Neural cell (in vitro differentiated cells): ENCODE measurements at regions not wholly inside any gene's neighbourhood (a gene's known extent, or its start where the extent isn't known, plus 50 kb on each side); places are given as distances from the start of the nearest gene placed in this dataset.

Experiments used
- H2AFZ ChIP-seq: fragments of 200-600, 300-800 bp; sonication (generic), shearing (Covaris generic); 2 replicates; pipeline ENCODE4 v1.6.0; 2014; ENCODE audit warnings: low read depth, mild to moderate bottlenecking, antibody characterized with exemption, low read length, moderate library complexity
- H3F3A ChIP-seq: fragments of 200-600 bp; shearing (Covaris generic); 2 replicates; pipeline ENCODE4 v1.6.1; 2016; ENCODE audit warnings: mild to moderate bottlenecking, moderate library complexity, mixed read lengths, antibody characterized with exemption, low read length; ENCODE audit not compliant: insufficient read depth, poor library complexity, severe bottlenecking
- H3K27ac ChIP-seq: fragments of 200-600, 300-800 bp; sonication (generic), shearing (Covaris generic); 2 replicates; pipeline ENCODE4 v1.5.1; 2014; ENCODE audit warnings: mild to moderate bottlenecking, low read length, moderate library complexity
- H3K27me3 ChIP-seq: fragments of 300-800, 200-600 bp; sonication (generic), shearing (Covaris generic); 2 replicates; pipeline ENCODE4 v1.6.0; 2014; ENCODE audit warnings: mild to moderate bottlenecking, low read depth, low read length, moderate library complexity; ENCODE audit not compliant: insufficient read depth
- H3K36me3 ChIP-seq: fragments of 300-800, 200-600 bp; sonication (generic), shearing (Covaris generic); 2 replicates; pipeline ENCODE4 v1.5.1; 2014; ENCODE audit warnings: mild to moderate bottlenecking, antibody characterized with exemption, low read length, moderate library complexity; ENCODE audit not compliant: insufficient read depth
- H3K4me2 ChIP-seq: fragments of 300-800, 200-600 bp; sonication (generic), shearing (Covaris generic); 2 replicates; pipeline ENCODE4 v1.6.0; 2014; ENCODE audit warnings: mild to moderate bottlenecking, low read length
- H3K4me3 ChIP-seq: fragments of 300-800, 200-600 bp; sonication (generic), shearing (Covaris generic); 2 replicates; pipeline ENCODE4 v1.5.1; 2014; ENCODE audit warnings: mild to moderate bottlenecking, low read length, moderate library complexity
- H3K79me2 ChIP-seq: fragments of 200-600 bp; shearing (Covaris generic); replicated peaks from 2 replicates; pipeline ENCODE4 v1.6.0; 2014; ENCODE audit warnings: mild to moderate bottlenecking, low read length, moderate library complexity; ENCODE audit not compliant: insufficient read depth
- H3K9ac ChIP-seq: fragments of 300-800, 200-600 bp; sonication (generic), shearing (Covaris generic); 2 replicates; pipeline ENCODE4 v1.6.1; 2016; ENCODE audit warnings: mild to moderate bottlenecking, low read length, mixed read lengths
- H3K9me2 ChIP-seq: fragments of 200-600 bp; shearing (Covaris generic); 2 replicates; pipeline ENCODE4 v1.6.1; 2016; ENCODE audit warnings: mild to moderate bottlenecking, low read length, mixed read lengths; ENCODE audit not compliant: insufficient read depth
- H3K9me3 ChIP-seq: fragments of 200-600, 300-800 bp; sonication (generic), shearing (Covaris generic); 2 replicates; pipeline ENCODE4 v1.6.1; 2016; ENCODE audit warnings: mild to moderate bottlenecking, mixed run types, low read length, moderate library complexity, mixed read lengths
- H4K20me1 ChIP-seq: fragments of 200-600 bp; shearing (Covaris generic); 2 replicates; pipeline ENCODE4 v1.6.1; 2016; ENCODE audit warnings: mild to moderate bottlenecking, mixed run types; ENCODE audit not compliant: insufficient read depth
- EP300 ChIP-seq: fragments of 450-650 bp; conservative IDR thresholded peaks from 2 replicates; pipeline ENCODE4 v1.6.1; 2014; ENCODE audit warnings: antibody characterized with exemption, mild to moderate bottlenecking, moderate library complexity; ENCODE audit not compliant: poor library complexity, severe bottlenecking
- EZH2 ChIP-seq: fragments of 200-600, 300-800 bp; shearing (Covaris generic), sonication (generic); IDR thresholded peaks from 2 replicates; pipeline ENCODE4 v1.6.1; 2014; ENCODE audit warnings: antibody characterized with exemption, low read length, borderline replicate concordance, mild to moderate bottlenecking; ENCODE audit not compliant: insufficient read depth, poor library complexity, severe bottlenecking
- MXI1 ChIP-seq: fragments of 450-650 bp; conservative IDR thresholded peaks from 2 replicates; pipeline ENCODE4 v1.6.1; 2014; ENCODE audit warnings: antibody characterized with exemption, mild to moderate bottlenecking; ENCODE audit not compliant: poor library complexity, severe bottlenecking
- POLR2AphosphoS5 ChIP-seq: IDR thresholded peaks from 2 replicates; pipeline ENCODE4 v1.6.1; 2012
- RAD21 ChIP-seq: fragments of 450-650 bp; conservative IDR thresholded peaks from 2 replicates; pipeline ENCODE4 v1.6.1; 2014; ENCODE audit warnings: antibody characterized with exemption, mild to moderate bottlenecking, moderate library complexity
- SMC3 ChIP-seq: fragments of 450-650 bp; conservative IDR thresholded peaks from 2 replicates; pipeline ENCODE4 v1.6.1; 2014; ENCODE audit warnings: antibody characterized with exemption, mild to moderate bottlenecking, moderate library complexity; ENCODE audit not compliant: poor library complexity
- TAF1 ChIP-seq: IDR thresholded peaks from 2 replicates; pipeline ENCODE4 v1.6.1; 2012; ENCODE audit warnings: low read depth
- TF ChIP-seq, protein P1 (sequence below): IDR thresholded peaks from 2 replicates; pipeline ENCODE4 v1.6.1; 2012; ENCODE audit warnings: borderline replicate concordance
- TF ChIP-seq, protein P2 (sequence below): fragments of 450-650 bp; IDR thresholded peaks from 2 replicates; pipeline ENCODE4 v1.5.1; 2014; ENCODE audit warnings: antibody characterized with exemption, mild to moderate bottlenecking, moderate library complexity; ENCODE audit not compliant: poor library complexity, severe bottlenecking

DNA sequence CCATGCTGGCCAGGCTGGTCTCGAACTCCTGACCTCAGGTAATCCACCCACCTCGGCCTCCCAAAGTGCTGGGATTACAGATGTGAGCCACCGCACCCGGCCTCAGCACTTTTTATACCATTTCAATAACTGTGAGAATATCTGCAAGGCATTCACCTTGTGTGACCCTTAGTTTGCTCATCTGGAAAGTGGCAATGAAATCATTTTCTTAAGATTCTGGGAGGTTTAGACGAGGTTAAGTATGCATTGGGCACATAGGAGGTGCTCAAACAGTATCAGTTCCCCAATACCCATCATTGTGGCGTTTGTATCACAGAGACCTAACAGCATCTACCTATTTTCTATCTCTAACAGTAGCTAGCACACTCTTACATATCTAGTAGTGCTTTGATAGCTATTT is 481.9 kb upstream of the ERCC4 start:
- no peak overlapping the region for H3K9ac ChIP-seq
- no peak overlapping the region for H2AFZ ChIP-seq
- TF ChIP-seq, protein P1, sequence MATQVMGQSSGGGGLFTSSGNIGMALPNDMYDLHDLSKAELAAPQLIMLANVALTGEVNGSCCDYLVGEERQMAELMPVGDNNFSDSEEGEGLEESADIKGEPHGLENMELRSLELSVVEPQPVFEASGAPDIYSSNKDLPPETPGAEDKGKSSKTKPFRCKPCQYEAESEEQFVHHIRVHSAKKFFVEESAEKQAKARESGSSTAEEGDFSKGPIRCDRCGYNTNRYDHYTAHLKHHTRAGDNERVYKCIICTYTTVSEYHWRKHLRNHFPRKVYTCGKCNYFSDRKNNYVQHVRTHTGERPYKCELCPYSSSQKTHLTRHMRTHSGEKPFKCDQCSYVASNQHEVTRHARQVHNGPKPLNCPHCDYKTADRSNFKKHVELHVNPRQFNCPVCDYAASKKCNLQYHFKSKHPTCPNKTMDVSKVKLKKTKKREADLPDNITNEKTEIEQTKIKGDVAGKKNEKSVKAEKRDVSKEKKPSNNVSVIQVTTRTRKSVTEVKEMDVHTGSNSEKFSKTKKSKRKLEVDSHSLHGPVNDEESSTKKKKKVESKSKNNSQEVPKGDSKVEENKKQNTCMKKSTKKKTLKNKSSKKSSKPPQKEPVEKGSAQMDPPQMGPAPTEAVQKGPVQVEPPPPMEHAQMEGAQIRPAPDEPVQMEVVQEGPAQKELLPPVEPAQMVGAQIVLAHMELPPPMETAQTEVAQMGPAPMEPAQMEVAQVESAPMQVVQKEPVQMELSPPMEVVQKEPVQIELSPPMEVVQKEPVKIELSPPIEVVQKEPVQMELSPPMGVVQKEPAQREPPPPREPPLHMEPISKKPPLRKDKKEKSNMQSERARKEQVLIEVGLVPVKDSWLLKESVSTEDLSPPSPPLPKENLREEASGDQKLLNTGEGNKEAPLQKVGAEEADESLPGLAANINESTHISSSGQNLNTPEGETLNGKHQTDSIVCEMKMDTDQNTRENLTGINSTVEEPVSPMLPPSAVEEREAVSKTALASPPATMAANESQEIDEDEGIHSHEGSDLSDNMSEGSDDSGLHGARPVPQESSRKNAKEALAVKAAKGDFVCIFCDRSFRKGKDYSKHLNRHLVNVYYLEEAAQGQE: no peak
- TF ChIP-seq EZH2 (no peak), SMC3 (no peak), RAD21 (no peak), TAF1 (no peak)
- TF ChIP-seq, protein P2, sequence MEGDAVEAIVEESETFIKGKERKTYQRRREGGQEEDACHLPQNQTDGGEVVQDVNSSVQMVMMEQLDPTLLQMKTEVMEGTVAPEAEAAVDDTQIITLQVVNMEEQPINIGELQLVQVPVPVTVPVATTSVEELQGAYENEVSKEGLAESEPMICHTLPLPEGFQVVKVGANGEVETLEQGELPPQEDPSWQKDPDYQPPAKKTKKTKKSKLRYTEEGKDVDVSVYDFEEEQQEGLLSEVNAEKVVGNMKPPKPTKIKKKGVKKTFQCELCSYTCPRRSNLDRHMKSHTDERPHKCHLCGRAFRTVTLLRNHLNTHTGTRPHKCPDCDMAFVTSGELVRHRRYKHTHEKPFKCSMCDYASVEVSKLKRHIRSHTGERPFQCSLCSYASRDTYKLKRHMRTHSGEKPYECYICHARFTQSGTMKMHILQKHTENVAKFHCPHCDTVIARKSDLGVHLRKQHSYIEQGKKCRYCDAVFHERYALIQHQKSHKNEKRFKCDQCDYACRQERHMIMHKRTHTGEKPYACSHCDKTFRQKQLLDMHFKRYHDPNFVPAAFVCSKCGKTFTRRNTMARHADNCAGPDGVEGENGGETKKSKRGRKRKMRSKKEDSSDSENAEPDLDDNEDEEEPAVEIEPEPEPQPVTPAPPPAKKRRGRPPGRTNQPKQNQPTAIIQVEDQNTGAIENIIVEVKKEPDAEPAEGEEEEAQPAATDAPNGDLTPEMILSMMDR: no peak
- H3K36me3 ChIP-seq: no peaks in the 10 kb centered on the region
- no peak overlapping the region for H3K27ac ChIP-seq
- H3K79me2 ChIP-seq: no peaks in the 10 kb centered on the region
- H3K4me3 ChIP-seq: no peak overlapping the region
- H3F3A ChIP-seq: no peaks in the 10 kb centered on the region
- no peak overlapping the region for H3K4me2 ChIP-seq
- H4K20me1 ChIP-seq: no peaks in the 10 kb centered on the region
- H3K9me2 ChIP-seq: no peaks in the 10 kb centered on the region
- H3K9me3 ChIP-seq: no peaks in the 10 kb centered on the region
- no peaks in the 10 kb centered on the region for H3K27me3 ChIP-seq

DNA sequence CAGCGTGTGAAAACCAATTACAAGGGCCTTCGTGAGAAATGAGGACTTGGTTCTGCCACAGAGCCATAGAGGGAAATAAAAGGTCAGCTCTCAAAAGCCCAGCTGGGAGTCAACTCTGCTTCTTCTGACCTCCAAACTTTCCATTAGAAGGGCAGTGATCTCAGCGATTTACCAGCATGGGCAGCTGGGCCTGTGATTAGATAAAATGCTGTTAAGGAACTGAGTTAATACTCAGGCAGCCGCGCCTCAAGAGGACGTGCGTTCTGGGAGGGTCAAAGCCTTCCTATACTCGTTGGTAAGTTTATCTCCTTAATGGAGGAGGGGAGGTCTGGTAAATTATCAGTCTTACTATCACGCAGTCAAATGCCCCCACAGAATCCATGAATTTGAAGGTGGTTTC is 480.2 kb upstream of the ERCC4 start:
- H3K27ac ChIP-seq: no peak overlapping the region
- H3K79me2 ChIP-seq: no peaks in the 10 kb centered on the region
- H3K4me2 ChIP-seq: no peak overlapping the region
- no peaks in the 10 kb centered on the region for H4K20me1 ChIP-seq
- no peaks in the 10 kb centered on the region for H3K27me3 ChIP-seq
- no peak overlapping the region for H3K9ac ChIP-seq
- no peaks in the 10 kb centered on the region for H3K36me3 ChIP-seq
- H3K4me3 ChIP-seq: no peak overlapping the region
- TF ChIP-seq POLR2AphosphoS5: peak; percentile 24
- no peak for TF ChIP-seq EP300
- no peaks in the 10 kb centered on the region for H3K9me3 ChIP-seq
- no peak overlapping the region for H2AFZ ChIP-seq
- no peaks in the 10 kb centered on the region for H3K9me2 ChIP-seq
- no peaks in the 10 kb centered on the region for H3F3A ChIP-seq

DNA sequence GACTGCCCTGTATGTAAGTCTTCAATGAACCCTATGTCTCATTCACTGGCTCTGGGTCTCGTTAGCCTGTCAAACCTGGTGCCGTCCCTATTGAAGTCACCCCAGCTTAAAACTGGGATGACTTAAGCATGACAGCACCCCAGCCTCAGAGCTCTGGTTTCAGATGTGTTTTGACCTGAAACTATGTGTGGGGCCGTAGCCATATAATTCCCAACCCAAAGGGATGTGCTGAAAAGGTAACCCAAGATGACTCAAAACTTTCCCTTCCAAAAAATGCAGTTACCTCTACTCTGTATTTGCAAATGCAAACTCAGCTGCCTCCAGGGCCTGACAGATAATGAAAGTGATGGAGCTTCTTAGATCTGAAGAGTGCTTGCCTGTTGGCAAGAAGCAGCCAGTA is 478.3 kb upstream of the ERCC4 start:
- H3K9me3 ChIP-seq: no peaks in the 10 kb centered on the region
- no peak overlapping the region for H3K4me3 ChIP-seq
- no peak overlapping the region for H3K4me2 ChIP-seq
- H3F3A ChIP-seq: no peaks in the 10 kb centered on the region
- TF ChIP-seq SMC3 (no peak), EP300 (no peak), RAD21 (no peak), EZH2 (no peak), MXI1 (no peak), POLR2AphosphoS5 (no peak), TAF1 (no peak)
- TF ChIP-seq, protein P2: no peak
- TF ChIP-seq, protein P1: no peak
- H3K27me3 ChIP-seq: no peaks in the 10 kb centered on the region
- H3K9ac ChIP-seq: no peak overlapping the region
- no peak overlapping the region for H2AFZ ChIP-seq
- H3K9me2 ChIP-seq: no peaks in the 10 kb centered on the region
- no peaks in the 10 kb centered on the region for H3K36me3 ChIP-seq
- H3K27ac ChIP-seq: no peak overlapping the region
- H3K79me2 ChIP-seq: no peaks in the 10 kb centered on the region
- H4K20me1 ChIP-seq: no peaks in the 10 kb centered on the region
